Liver (tissue), 8 donors: ENCODE measurements at regions not wholly inside any gene's neighbourhood (a gene's known extent, or its start where the extent isn't known, plus 50 kb on each side); places are given as distances from the start of the nearest gene placed in this dataset.

Experiments used
- DNase-seq: peaks from one replicate; pipeline ENCODE4 v3.0.0-alpha.2; 2017; ENCODE audit warnings: low spot score
- H3K27ac ChIP-seq, 2 donors: one replicate each; pipeline ENCODE4 v1.7.0; 2013; ENCODE audit warnings: inconsistent platforms in 2 of 2, low read length in 2 of 2, control low read depth in 1 of 2, low read depth in 1 of 2, mild to moderate bottlenecking in 1 of 2
- H3K27me3 ChIP-seq, 4 donors: one replicate each; pipeline versions ENCODE4 v1.6.1 to v1.7.0; 2013; ENCODE audit warnings: low read length in 3 of 4, inconsistent platforms in 1 of 4, mild to moderate bottlenecking in 1 of 4, moderate library complexity in 1 of 4; ENCODE audit not compliant: control insufficient read depth in 4 of 4, insufficient read depth in 4 of 4
- H3K36me3 ChIP-seq, 4 donors: one replicate each; pipeline versions ENCODE4 v1.6.1 to v1.7.0; 2013; ENCODE audit warnings: low read length in 3 of 4, mild to moderate bottlenecking in 3 of 4, low read depth in 1 of 4, moderate library complexity in 1 of 4; ENCODE audit not compliant: control insufficient read depth in 4 of 4, insufficient read depth in 3 of 4
- H3K4me1 ChIP-seq, 4 donors: one replicate each; pipeline versions ENCODE4 v1.6.1 to v1.7.0; 2013; ENCODE audit warnings: low read length in 3 of 4, mild to moderate bottlenecking in 3 of 4, moderate library complexity in 1 of 4; ENCODE audit not compliant: control insufficient read depth in 4 of 4, insufficient read depth in 4 of 4
- H3K4me3 ChIP-seq, 3 donors: one replicate each; pipeline versions ENCODE4 v1.6.1 to v1.7.0; 2013; ENCODE audit warnings: low read length in 3 of 3, control low read depth in 1 of 3, low read depth in 1 of 3, mild to moderate bottlenecking in 1 of 3
- H3K9ac ChIP-seq, 2 donors: one replicate each; pipeline ENCODE4 v1.7.0; 2013; ENCODE audit warnings: low read length in 2 of 2, mild to moderate bottlenecking in 2 of 2, moderate library complexity in 2 of 2, control low read depth in 1 of 2, low read depth in 1 of 2
- H3K9me3 ChIP-seq, 4 donors: one replicate each; pipeline versions ENCODE4 v1.6.1 to v1.7.0; 2013; ENCODE audit warnings: low read length in 3 of 4; ENCODE audit not compliant: control insufficient read depth in 4 of 4
- ATF3 ChIP-seq: IDR thresholded peaks from 2 replicates; pipeline ENCODE4 v1.6.1; 2016; ENCODE audit warnings: antibody characterized with exemption
- EGR1 ChIP-seq, 2 donors: IDR thresholded peaks; 2 replicates each; pipeline ENCODE4 v1.6.1; 2016 to 2018; ENCODE audit warnings: antibody characterized with exemption in 2 of 2, low read depth in 2 of 2
- FOXA2 ChIP-seq: IDR thresholded peaks from 2 replicates; pipeline ENCODE4 v1.6.1; 2016; ENCODE audit warnings: antibody characterized with exemption
- GABPA ChIP-seq, 2 donors: IDR thresholded peaks in 1 of 2; conservative IDR thresholded peaks in 1 of 2; 2 replicates each; pipeline ENCODE4 v1.6.1; 2016; ENCODE audit warnings: antibody characterized with exemption in 2 of 2, mild to moderate bottlenecking in 1 of 2, moderate library complexity in 1 of 2
- HNF4A ChIP-seq, 2 donors: conservative IDR thresholded peaks; 2 replicates each; pipeline ENCODE4 v1.6.1; 2016; ENCODE audit warnings: antibody characterized with exemption in 2 of 2, mild to moderate bottlenecking in 2 of 2
- HNF4G ChIP-seq: IDR thresholded peaks from 2 replicates; pipeline ENCODE4 v1.6.1; 2016; ENCODE audit warnings: antibody characterized with exemption
- JUND ChIP-seq, 2 donors: IDR thresholded peaks; 2 replicates each; pipeline ENCODE4 v1.6.1; 2016; ENCODE audit warnings: antibody characterized with exemption in 2 of 2
- NR2F2 ChIP-seq: IDR thresholded peaks from 2 replicates; pipeline ENCODE4 v1.6.1; 2016; ENCODE audit warnings: antibody characterized with exemption
- SP1 ChIP-seq: IDR thresholded peaks from 2 replicates; pipeline ENCODE4 v1.6.1; 2018; ENCODE audit warnings: antibody characterized with exemption, mild to moderate bottlenecking
- TAF1 ChIP-seq: conservative IDR thresholded peaks from 2 replicates; pipeline ENCODE4 v1.6.1; 2016; ENCODE audit warnings: antibody characterized with exemption, mild to moderate bottlenecking
- YY1 ChIP-seq: IDR thresholded peaks from 2 replicates; pipeline ENCODE4 v1.6.1; 2016; ENCODE audit warnings: antibody characterized with exemption, mild to moderate bottlenecking
- ZBTB33 ChIP-seq: IDR thresholded peaks from 2 replicates; pipeline ENCODE4 v1.6.1; 2016; ENCODE audit warnings: antibody characterized with exemption
- WGBS: extraction: QIAGEN DNeasy Blood & Tissue Kit; methylation state at CpG from one replicate; pipeline ENCODE4 v1.1.7; 2013; 5-methylcytosine and 5-hydroxymethylcytosine counted together
- TF ChIP-seq, protein P1 (sequence below): fragments of 150-350 bp; IDR thresholded peaks from 2 replicates; pipeline ENCODE4 v1.5.1; 2017; ENCODE audit warnings: improper control_type of control experiment, low read depth, low read length; ENCODE audit not compliant: missing input control
- donor health status: healthy.
- donor health status: healthy.
- donor health status: healthy.
- donor health status: healthy.
- donor health status: healthy.

GRCh38 chr14:27566843-27567382, 969.1 kb upstream of the NOVA1 start (continued):
- no peak for TF ChIP-seq ATF3

GRCh38 chr14:27573018-27573417, 975.2 kb upstream of the NOVA1 start:
- 83% methylated on average over 2 of the region's 2 CpGs for WGBS

GRCh38 chr14:27587103-27587502, 989.3 kb upstream of the NOVA1 start:
- TF ChIP-seq ZBTB33 (no peak), HNF4A (conservative IDR thresholded peaks at IDR 0.05) (no peak), TAF1 (no peak), SP1 (no peak), JUND (IDR thresholded peaks at IDR 0.05) (no peak), HNF4G (no peak), NR2F2 (no peak), FOXA2 (no peak)
- H3K4me3 ChIP-seq, result no peak overlapping the region
- no peak overlapping the region for H3K27ac ChIP-seq

More at GRCh38 chr14:27573018-27573417, 975.2 kb upstream of the NOVA1 start:
- Histone ChIP-seq H3K27ac (no peak overlapping the region), H3K36me3 (no peaks in the 10 kb centered on the region), H3K9ac (no peak overlapping the region), H3K27me3 (no peaks in the 10 kb centered on the region), H3K9me3 (peaks cover 0 to 2% (median 0%) of the 10 kb centered on the region in 4 donors), H3K4me3 (no peak overlapping the region), H3K4me1 (no peaks in the 10 kb centered on the region)
- no peak for DNase-seq
- TF ChIP-seq JUND (IDR thresholded peaks at IDR 0.05) (no peak), YY1 (no peak), NR2F2 (no peak), TAF1 (no peak), ZBTB33 (no peak), ATF3 (no peak), GABPA (IDR thresholded peaks at IDR 0.05 in 1 of 2, conservative IDR thresholded peaks at IDR 0.05 in 1 of 2) (no peak), EGR1 (IDR thresholded peaks at IDR 0.05; ENCODE audit: low read depth in 2 of 2) (no peak), HNF4A (conservative IDR thresholded peaks at IDR 0.05) (no peak)
- TF ChIP-seq, protein P1, sequence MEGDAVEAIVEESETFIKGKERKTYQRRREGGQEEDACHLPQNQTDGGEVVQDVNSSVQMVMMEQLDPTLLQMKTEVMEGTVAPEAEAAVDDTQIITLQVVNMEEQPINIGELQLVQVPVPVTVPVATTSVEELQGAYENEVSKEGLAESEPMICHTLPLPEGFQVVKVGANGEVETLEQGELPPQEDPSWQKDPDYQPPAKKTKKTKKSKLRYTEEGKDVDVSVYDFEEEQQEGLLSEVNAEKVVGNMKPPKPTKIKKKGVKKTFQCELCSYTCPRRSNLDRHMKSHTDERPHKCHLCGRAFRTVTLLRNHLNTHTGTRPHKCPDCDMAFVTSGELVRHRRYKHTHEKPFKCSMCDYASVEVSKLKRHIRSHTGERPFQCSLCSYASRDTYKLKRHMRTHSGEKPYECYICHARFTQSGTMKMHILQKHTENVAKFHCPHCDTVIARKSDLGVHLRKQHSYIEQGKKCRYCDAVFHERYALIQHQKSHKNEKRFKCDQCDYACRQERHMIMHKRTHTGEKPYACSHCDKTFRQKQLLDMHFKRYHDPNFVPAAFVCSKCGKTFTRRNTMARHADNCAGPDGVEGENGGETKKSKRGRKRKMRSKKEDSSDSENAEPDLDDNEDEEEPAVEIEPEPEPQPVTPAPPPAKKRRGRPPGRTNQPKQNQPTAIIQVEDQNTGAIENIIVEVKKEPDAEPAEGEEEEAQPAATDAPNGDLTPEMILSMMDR, result no peak

More at GRCh38 chr14:27587103-27587502, 989.3 kb upstream of the NOVA1 start:
- no peaks in the 10 kb centered on the region for H3K27me3 ChIP-seq
- no peaks in the 10 kb centered on the region for H3K4me1 ChIP-seq
- no peak overlapping the region for H3K9ac ChIP-seq
- H3K9me3 ChIP-seq, result no peaks in the 10 kb centered on the region
- DNase-seq, result no peak
- no peaks in the 10 kb centered on the region for H3K36me3 ChIP-seq
- WGBS, result 50% methylated on average over 3 of the region's 3 CpGs
